ENCODE measurements at regions not wholly inside any gene's neighbourhood (a gene's known extent, or its start where the extent isn't known, plus 50 kb on each side); places are given as distances from the start of the nearest gene placed in this dataset.

DNA sequence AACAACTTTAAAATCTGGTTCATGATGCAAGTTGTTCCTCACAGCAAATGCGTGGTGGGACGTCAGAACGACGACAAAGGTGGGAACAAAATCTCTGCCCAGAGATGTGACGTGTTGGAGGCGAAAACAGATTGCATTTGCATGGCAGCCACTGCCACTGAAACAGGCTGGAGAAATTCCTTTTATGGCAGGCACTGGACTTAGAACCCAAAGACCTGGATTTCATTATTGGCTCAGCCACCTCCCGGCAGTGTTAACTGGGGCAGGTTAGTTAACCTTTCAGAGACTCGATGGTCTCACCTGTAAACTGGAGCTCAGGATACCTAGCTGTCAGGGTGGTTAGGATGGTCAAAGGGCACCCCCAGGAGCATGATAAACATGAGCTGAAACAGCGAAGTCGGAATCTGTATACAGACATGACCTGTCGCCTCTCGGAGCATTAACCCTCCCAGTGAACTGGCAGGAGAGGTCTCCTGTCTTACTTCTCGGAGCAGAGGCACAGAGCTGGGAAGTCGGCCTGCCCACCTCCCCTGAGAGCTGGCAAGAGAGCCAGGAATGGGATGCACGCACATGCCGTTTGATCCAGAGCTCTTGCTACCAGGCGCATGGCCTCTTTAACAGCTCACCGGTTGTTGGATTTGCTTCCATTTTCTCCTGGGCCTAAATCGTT, 59.2 kb upstream of the TARBP1 start (continued):
- TF ChIP-seq MIER2 (CRISPR knock-in tag; IDR thresholded peaks at IDR 0.05) (peak; percentile 27; the same call in 1 of the 2 replicates), JARID2 (CRISPR knock-in tag; IDR thresholded peaks at IDR 0.05; ENCODE audit: insufficient replicate concordance) (no peak), MED1 (CRISPR knock-in tag; IDR thresholded peaks at IDR 0.05) (no peak; the same call in 1 of the 2 replicates), SMARCC2 (IDR thresholded peaks at IDR 0.05) (no peak), SNAI1 (CRISPR knock-in tag; IDR thresholded peaks at IDR 0.05; ENCODE audit: borderline replicate concordance) (no peak), ZBTB3 (CRISPR knock-in tag; IDR thresholded peaks at IDR 0.05; ENCODE audit: borderline replicate concordance, low read depth) (no peak), THAP11 (CRISPR knock-in tag; IDR thresholded peaks at IDR 0.05) (0 out of 2 replicates have a peak, but pooled peaks have one; percentile 22), ATAD3A (CRISPR knock-in tag; IDR thresholded peaks at IDR 0.05) (no peak), AKAP8 (CRISPR knock-in tag; IDR thresholded peaks at IDR 0.05) (no peak), ZFP41 (CRISPR knock-in tag; IDR thresholded peaks at IDR 0.05; ENCODE audit: borderline replicate concordance) (no peak), CHD2 (IDR thresholded peaks at IDR 0.05; ENCODE audit: low read depth, low read length) (no peak), PTBP1 (IDR thresholded peaks at IDR 0.05; ENCODE audit: low read depth, low read length, poor library complexity, severe bottlenecking) (no peak), ZNF879 (CRISPR knock-in tag; IDR thresholded peaks at IDR 0.05) (no peak), ISX (CRISPR knock-in tag; conservative IDR thresholded peaks at IDR 0.05) (no peak), LCORL (IDR thresholded peaks at IDR 0.05) (no peak), LCORL (CRISPR knock-in tag; IDR thresholded peaks at IDR 0.05) (peak; percentile 57; the same call in 1 of the 2 replicates), ZNF451 (CRISPR knock-in tag; IDR thresholded peaks at IDR 0.05) (no peak), SRSF4 (IDR thresholded peaks at IDR 0.05; ENCODE audit: low read depth, low read length, poor library complexity, severe bottlenecking) (no peak), RORA (CRISPR knock-in tag; IDR thresholded peaks at IDR 0.05) (no peak), SAFB2 (CRISPR knock-in tag; IDR thresholded peaks at IDR 0.05; ENCODE audit: borderline replicate concordance, low read depth) (no peak), RAD21 (CRISPR knock-in tag; IDR thresholded peaks at IDR 0.05) (no peak), ZFYVE20 (CRISPR knock-in tag; IDR thresholded peaks at IDR 0.05; ENCODE audit: borderline replicate concordance, low read depth) (no peak), NR3C1 (CRISPR knock-in tag; IDR thresholded peaks at IDR 0.05) (no peak), ZNF232 (CRISPR knock-in tag; IDR thresholded peaks at IDR 0.05; ENCODE audit: borderline replicate concordance) (0 out of 2 replicates have a peak, but pooled peaks have one; percentile 16)
- TF ChIP-seq, protein P1, sequence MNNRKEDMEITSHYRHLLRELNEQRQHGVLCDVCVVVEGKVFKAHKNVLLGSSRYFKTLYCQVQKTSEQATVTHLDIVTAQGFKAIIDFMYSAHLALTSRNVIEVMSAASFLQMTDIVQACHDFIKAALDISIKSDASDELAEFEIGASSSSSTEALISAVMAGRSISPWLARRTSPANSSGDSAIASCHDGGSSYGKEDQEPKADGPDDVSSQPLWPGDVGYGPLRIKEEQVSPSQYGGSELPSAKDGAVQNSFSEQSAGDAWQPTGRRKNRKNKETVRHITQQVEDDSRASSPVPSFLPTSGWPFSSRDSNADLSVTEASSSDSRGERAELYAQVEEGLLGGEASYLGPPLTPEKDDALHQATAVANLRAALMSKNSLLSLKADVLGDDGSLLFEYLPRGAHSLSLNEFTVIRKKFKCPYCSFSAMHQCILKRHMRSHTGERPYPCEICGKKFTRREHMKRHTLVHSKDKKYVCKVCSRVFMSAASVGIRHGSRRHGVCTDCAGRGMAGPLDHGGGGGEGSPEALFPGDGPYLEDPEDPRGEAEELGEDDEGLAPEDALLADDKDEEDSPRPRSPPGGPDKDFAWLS (CRISPR knock-in tag; IDR thresholded peaks at IDR 0.05; ENCODE audit: borderline replicate concordance): no peak
- TF ChIP-seq, protein P2, sequence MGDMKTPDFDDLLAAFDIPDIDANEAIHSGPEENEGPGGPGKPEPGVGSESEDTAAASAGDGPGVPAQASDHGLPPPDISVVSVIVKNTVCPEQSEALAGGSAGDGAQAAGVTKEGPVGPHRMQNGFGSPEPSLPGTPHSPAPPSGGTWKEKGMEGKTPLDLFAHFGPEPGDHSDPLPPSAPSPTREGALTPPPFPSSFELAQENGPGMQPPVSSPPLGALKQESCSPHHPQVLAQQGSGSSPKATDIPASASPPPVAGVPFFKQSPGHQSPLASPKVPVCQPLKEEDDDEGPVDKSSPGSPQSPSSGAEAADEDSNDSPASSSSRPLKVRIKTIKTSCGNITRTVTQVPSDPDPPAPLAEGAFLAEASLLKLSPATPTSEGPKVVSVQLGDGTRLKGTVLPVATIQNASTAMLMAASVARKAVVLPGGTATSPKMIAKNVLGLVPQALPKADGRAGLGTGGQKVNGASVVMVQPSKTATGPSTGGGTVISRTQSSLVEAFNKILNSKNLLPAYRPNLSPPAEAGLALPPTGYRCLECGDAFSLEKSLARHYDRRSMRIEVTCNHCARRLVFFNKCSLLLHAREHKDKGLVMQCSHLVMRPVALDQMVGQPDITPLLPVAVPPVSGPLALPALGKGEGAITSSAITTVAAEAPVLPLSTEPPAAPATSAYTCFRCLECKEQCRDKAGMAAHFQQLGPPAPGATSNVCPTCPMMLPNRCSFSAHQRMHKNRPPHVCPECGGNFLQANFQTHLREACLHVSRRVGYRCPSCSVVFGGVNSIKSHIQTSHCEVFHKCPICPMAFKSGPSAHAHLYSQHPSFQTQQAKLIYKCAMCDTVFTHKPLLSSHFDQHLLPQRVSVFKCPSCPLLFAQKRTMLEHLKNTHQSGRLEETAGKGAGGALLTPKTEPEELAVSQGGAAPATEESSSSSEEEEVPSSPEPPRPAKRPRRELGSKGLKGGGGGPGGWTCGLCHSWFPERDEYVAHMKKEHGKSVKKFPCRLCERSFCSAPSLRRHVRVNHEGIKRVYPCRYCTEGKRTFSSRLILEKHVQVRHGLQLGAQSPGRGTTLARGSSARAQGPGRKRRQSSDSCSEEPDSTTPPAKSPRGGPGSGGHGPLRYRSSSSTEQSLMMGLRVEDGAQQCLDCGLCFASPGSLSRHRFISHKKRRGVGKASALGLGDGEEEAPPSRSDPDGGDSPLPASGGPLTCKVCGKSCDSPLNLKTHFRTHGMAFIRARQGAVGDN (CRISPR knock-in tag; IDR thresholded peaks at IDR 0.05): peak; percentile 86
- TF ChIP-seq, protein P3, sequence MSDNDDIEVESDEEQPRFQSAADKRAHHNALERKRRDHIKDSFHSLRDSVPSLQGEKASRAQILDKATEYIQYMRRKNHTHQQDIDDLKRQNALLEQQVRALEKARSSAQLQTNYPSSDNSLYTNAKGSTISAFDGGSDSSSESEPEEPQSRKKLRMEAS (IDR thresholded peaks at IDR 0.05): peak; percentile 63; the same call in 1 of the 2 replicates

Measured in HepG2 (cell line).